C4-2B (cell line): ENCODE measurements at regions not wholly inside any gene's neighbourhood (a gene's known extent, or its start where the extent isn't known, plus 50 kb on each side); places are given as distances from the start of the nearest gene placed in this dataset.

Source experiments
- CTCF ChIP-seq: fragments of 450-650 bp; conservative IDR thresholded peaks from 2 replicates; pipeline ENCODE4 v1.5.1; 2017; ENCODE audit warnings: mild to moderate bottlenecking
- ZFX ChIP-seq: fragments of 450-650 bp; IDR thresholded peaks from 2 replicates; pipeline ENCODE4 v1.6.1; 2017

GRCh38 chr7:26958834-26959233, 94.4 kb upstream of the SKAP2 start:
- TF ChIP-seq CTCF = no peak
- no peak for TF ChIP-seq ZFX
